IMR-90 (cell line): ENCODE measurements at regions not wholly inside any gene's neighbourhood (a gene's known extent, or its start where the extent isn't known, plus 50 kb on each side); places are given as distances from the start of the nearest gene placed in this dataset.

ENCODE experiments used
- ATAC-seq: fragments of 200-7000 bp; cut with Tn5 transposase; 2 replicates; pipeline ENCODE4 v1.9.1; 2020; ENCODE audit warnings: low read depth, mild to moderate bottlenecking, moderate library complexity
- BruUV-seq: library from RNA; stranded (reverse); fragments of 400-500 nt; replicated peaks from 2 replicates; lab custom pipeline; 2021; lab: Mats Ljungman, UMichigan
- CTCF ChIA-PET: fragments of 300-600 bp; formaldehyde crosslinking; extraction: SDS; loops from one replicate; lab custom pipeline; 2021; ENCODE audit warnings: antibody characterized with exemption; lab: Yijun Ruan, JAX
- POLR2A ChIA-PET: fragments of 300-600 bp; sonication (Branson Sonifier 250); formaldehyde crosslinking; loops from one replicate; lab custom pipeline; 2022; ENCODE audit warnings: antibody characterized with exemption; ENCODE audit not compliant: unreplicated experiment; lab: Charles Lee
- DNase-seq: peaks from one replicate; pipeline ENCODE4 v3.0.0; 2013
- H2AFZ ChIP-seq: replicated peaks from 2 replicates; pipeline ENCODE3; 2013; ENCODE audit warnings: low read length, mild to moderate bottlenecking; ENCODE audit not compliant: poor library complexity
- H2AK5ac ChIP-seq: 2 replicates; pipeline ENCODE4 v1.6.1; 2013; ENCODE audit warnings: low read depth, low read length, inconsistent platforms
- H2AK9ac ChIP-seq: replicated peaks from 2 replicates; pipeline ENCODE3; 2013; ENCODE audit warnings: mild to moderate bottlenecking, low read depth, low read length, moderate library complexity; ENCODE audit not compliant: poor library complexity
- H2BK120ac ChIP-seq: 2 replicates; pipeline ENCODE4 v1.6.1; 2013; ENCODE audit warnings: low read depth, low read length, inconsistent platforms
- H2BK15ac ChIP-seq: 3 replicates; pipeline ENCODE4 v1.6.1; 2013; ENCODE audit warnings: low read depth, low read length, inconsistent platforms
- H2BK20ac ChIP-seq: 2 replicates; pipeline ENCODE4 v1.6.1; 2013; ENCODE audit warnings: low read depth, mild to moderate bottlenecking, inconsistent platforms, low read length, moderate library complexity
- H2BK5ac ChIP-seq: 2 replicates; pipeline ENCODE4 v1.6.1; 2013; ENCODE audit warnings: mild to moderate bottlenecking, low read depth, low read length, inconsistent platforms; ENCODE audit not compliant: poor library complexity, severe bottlenecking
- H3K14ac ChIP-seq: replicated peaks from 2 replicates; pipeline ENCODE4 v1.6.1; 2013; ENCODE audit warnings: low read depth, low read length, inconsistent platforms
- H3K18ac ChIP-seq: 2 replicates; pipeline ENCODE4 v1.6.1; 2013; ENCODE audit warnings: low read depth, low read length, control low read depth
- H3K23ac ChIP-seq: 2 replicates; pipeline ENCODE4 v1.6.1; 2013; ENCODE audit warnings: low read depth, low read length, inconsistent platforms
- H3K27ac ChIP-seq: 2 replicates; pipeline ENCODE4 v1.5.1; 2013; ENCODE audit warnings: mild to moderate bottlenecking, control low read depth, low read length; ENCODE audit not compliant: insufficient read depth
- H3K27me3 ChIP-seq: 2 replicates; pipeline ENCODE4 v1.6.1; 2013; ENCODE audit warnings: low read length; ENCODE audit not compliant: control insufficient read depth, insufficient read depth
- H3K36me3 ChIP-seq: 2 replicates; pipeline ENCODE4 v1.6.1; 2013; ENCODE audit warnings: low read length, mixed read lengths; ENCODE audit not compliant: control insufficient read depth, insufficient read depth
- H3K4ac ChIP-seq: 2 replicates; pipeline ENCODE4 v1.6.1; 2013; ENCODE audit warnings: low read depth, low read length, inconsistent platforms
- H3K4me1 ChIP-seq: 2 replicates; pipeline ENCODE4 v1.6.1; 2013; ENCODE audit warnings: low read length, mixed read lengths; ENCODE audit not compliant: control insufficient read depth, insufficient read depth
- H3K4me2 ChIP-seq: 2 replicates; pipeline ENCODE4 v1.6.1; 2013; ENCODE audit warnings: low read depth, mild to moderate bottlenecking, control low read depth, low read length, moderate library complexity
- H3K4me3 ChIP-seq: 2 replicates; pipeline ENCODE4 v1.5.1; 2013; ENCODE audit warnings: low read depth, mild to moderate bottlenecking, control low read depth, low read length, moderate library complexity; ENCODE audit not compliant: insufficient read depth
- H3K56ac ChIP-seq: 2 replicates; pipeline ENCODE4 v1.6.1; 2013; ENCODE audit warnings: low read length, inconsistent platforms; ENCODE audit not compliant: insufficient read depth; ENCODE audit errors: extremely low read depth
- H3K79me1 ChIP-seq, 2 experiments: 2 replicates each; pipeline ENCODE4 v1.6.1; 2013; ENCODE audit warnings: low read length in 2 of 2, inconsistent platforms in 1 of 2, low read depth in 1 of 2
- H3K9ac ChIP-seq: 2 replicates; pipeline ENCODE4 v1.6.1; 2013; ENCODE audit warnings: low read depth, low read length, control low read depth
- H3K9me1 ChIP-seq: 2 replicates; pipeline ENCODE4 v1.6.1; 2013; ENCODE audit warnings: low read length, inconsistent platforms; ENCODE audit not compliant: insufficient read depth
- H3K9me3 ChIP-seq: 2 replicates; pipeline ENCODE4 v1.6.1; 2013; ENCODE audit warnings: low read length; ENCODE audit not compliant: control insufficient read depth, insufficient read depth
- H4K20me1 ChIP-seq: 2 replicates; pipeline ENCODE4 v1.6.1; 2013; ENCODE audit warnings: low read length, inconsistent platforms; ENCODE audit not compliant: insufficient read depth
- H4K5ac ChIP-seq: 2 replicates; pipeline ENCODE4 v1.6.1; 2013; ENCODE audit warnings: mild to moderate bottlenecking, low read depth, low read length, control low read depth
- H4K8ac ChIP-seq, 2 experiments: 2 replicates each; pipeline ENCODE4 v1.6.1; 2013; ENCODE audit warnings: low read depth in 2 of 2, low read length in 2 of 2, control low read depth in 1 of 2, inconsistent platforms in 1 of 2
- H4K91ac ChIP-seq: 2 replicates; pipeline ENCODE4 v1.6.1; 2013; ENCODE audit warnings: low read depth, low read length, inconsistent platforms; ENCODE audit not compliant: insufficient read depth
- BHLHE40 ChIP-seq: fragments of 150-350 bp; IDR thresholded peaks from 2 replicates; pipeline ENCODE4 v1.6.1; 2016; ENCODE audit warnings: mild to moderate bottlenecking, low read depth, low read length
- CEBPB ChIP-seq: IDR thresholded peaks from 2 replicates; pipeline ENCODE4 v1.6.1; 2012; ENCODE audit warnings: low read depth, low read length, improper control_type of control experiment
- CHD1 ChIP-seq: IDR thresholded peaks from 2 replicates; pipeline ENCODE4 v1.6.1; 2012; ENCODE audit warnings: low read depth, low read length, improper control_type of control experiment
- FOS ChIP-seq: fragments of 150-350 bp; IDR thresholded peaks from 2 replicates; pipeline ENCODE4 v1.6.1; 2016; ENCODE audit warnings: low read depth, low read length
- MAFK ChIP-seq: IDR thresholded peaks from 2 replicates; pipeline ENCODE4 v1.6.1; 2012; ENCODE audit warnings: low read depth, low read length, improper control_type of control experiment
- MAZ ChIP-seq: IDR thresholded peaks from 2 replicates; pipeline ENCODE4 v1.6.1; 2012; ENCODE audit warnings: low read depth, mild to moderate bottlenecking, low read length, improper control_type of control experiment, moderate library complexity, borderline replicate concordance
- MXI1 ChIP-seq: IDR thresholded peaks from 2 replicates; pipeline ENCODE4 v1.6.1; 2012; ENCODE audit warnings: low read depth, mild to moderate bottlenecking, low read length, moderate library complexity, borderline replicate concordance
- NFE2L2 ChIP-seq: fragments of 150-350 bp; IDR thresholded peaks from 2 replicates; pipeline ENCODE4 v1.6.1; 2016; ENCODE audit warnings: low read depth, mild to moderate bottlenecking, low read length
- POLR2A ChIP-seq: IDR thresholded peaks from 2 replicates; pipeline ENCODE4 v1.6.1; 2012; ENCODE audit warnings: mild to moderate bottlenecking, low read depth, low read length
- RAD21 ChIP-seq: IDR thresholded peaks from 2 replicates; pipeline ENCODE4 v1.6.1; 2012; ENCODE audit warnings: low read length, improper control_type of control experiment
- RCOR1 ChIP-seq: IDR thresholded peaks from 2 replicates; pipeline ENCODE4 v1.6.1; 2012; ENCODE audit warnings: mild to moderate bottlenecking, low read length, improper control_type of control experiment; ENCODE audit not compliant: insufficient replicate concordance
- RFX5 ChIP-seq: IDR thresholded peaks from 2 replicates; pipeline ENCODE4 v1.8.0; 2012; ENCODE audit warnings: low read depth, mild to moderate bottlenecking, low read length, moderate library complexity
- SMC3 ChIP-seq: fragments of 150-350 bp; IDR thresholded peaks from 2 replicates; pipeline ENCODE4 v1.6.1; 2016; ENCODE audit warnings: low read depth, mild to moderate bottlenecking, antibody characterized with exemption, low read length, moderate library complexity
- WGBS, 2 experiments: methylation state at CpG; one replicate each; pipeline versions ENCODE4 v1.1.5 to v1.1.7; 2013; ENCODE audit warnings: missing lambda C conversion rate in 2 of 2; ENCODE audit not compliant: insufficient read length in 1 of 2; ENCODE audit errors: extremely low coverage in 2 of 2; 5-methylcytosine and 5-hydroxymethylcytosine counted together
- dilution Hi-C: fragments of 300-500 bp; cut with HindIII; formaldehyde crosslinking; loops from one replicate; pipeline ENCODE4 v1.14.3; 2018; ENCODE audit warnings: low sequenced_read_pairs; ENCODE audit not compliant: unreplicated experiment
- in situ Hi-C: fragments of 300-500 bp; cut with MboI; formaldehyde crosslinking; loops from 3 replicates; pipeline ENCODE4 v1.14.3; 2019; ENCODE audit warnings: low sequenced_read_pairs, inconsistent platforms, mixed read lengths
- intact Hi-C: fragments of 100-400 bp; cut with micrococcal nuclease; formaldehyde crosslinking; loops from 2 replicates; pipeline ENCODE4 v1.10.0; 2022
- TF ChIP-seq, protein P1 (sequence below): fragments of 150-350 bp; IDR thresholded peaks from 2 replicates; pipeline ENCODE4 v1.6.1; 2017; ENCODE audit warnings: mild to moderate bottlenecking, antibody characterized with exemption, low read length, low read depth
- TF ChIP-seq, protein P2 (sequence below): fragments of 150-350 bp; IDR thresholded peaks from 2 replicates; pipeline ENCODE4 v1.6.1; 2016; ENCODE audit warnings: low read depth, mild to moderate bottlenecking, low read length, moderate library complexity, borderline replicate concordance
- TF ChIP-seq, protein P3 (sequence below): conservative IDR thresholded peaks from 2 replicates; pipeline ENCODE4 v1.5.1; 2012; ENCODE audit warnings: mild to moderate bottlenecking, low read depth, low read length, improper control_type of control experiment

DNA sequence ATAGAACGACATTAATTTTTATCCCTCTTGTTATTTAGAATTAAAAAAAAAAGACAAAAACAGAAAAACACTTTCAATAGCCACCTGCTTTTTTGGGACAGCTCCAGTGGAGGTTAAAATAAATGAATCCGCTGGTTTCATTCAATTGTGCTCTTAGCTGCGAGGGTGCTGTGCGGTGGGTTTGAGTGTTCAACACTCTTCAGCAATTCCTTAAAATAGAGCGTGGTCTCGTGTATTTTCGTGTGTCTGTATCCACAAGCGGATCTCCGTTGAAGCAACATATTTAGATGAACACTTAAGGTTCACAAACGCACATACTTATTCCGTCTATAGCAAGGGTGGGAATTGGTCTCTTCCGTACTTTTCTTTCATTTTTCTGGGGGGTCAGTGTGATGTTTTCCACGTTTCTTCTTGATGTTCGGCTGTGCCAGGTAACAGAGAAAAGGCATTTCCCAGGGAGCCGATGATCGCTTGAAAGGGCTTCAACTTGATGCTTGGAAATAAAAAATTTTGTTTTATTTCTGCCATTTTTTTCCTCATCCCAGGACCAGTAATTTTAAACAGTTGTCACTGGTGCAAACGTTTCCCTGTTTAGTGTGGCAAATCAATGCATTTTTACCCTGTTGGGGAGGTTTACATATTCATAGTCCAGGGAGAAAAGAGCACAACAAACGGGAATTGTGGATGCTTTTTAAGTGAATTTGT is 297.9 kb downstream of the IRF8 start:
- no peak overlapping the region for H3K14ac ChIP-seq
- ChIA-PET CTCF (interaction anchor here (0.6 kb wide), 1 partner anchor 101 kb away, joined by 3 read pairs; no protein-coding TSS in a partner anchor), POLR2A (no interaction called here)
- H2AFZ ChIP-seq = no peak overlapping the region
- no peak overlapping the region for H3K9ac ChIP-seq
- peaks cover 21% of the 10 kb centered on the region for H3K4me1 ChIP-seq
- H3K18ac ChIP-seq = no peak overlapping the region
- no peak overlapping the region for H4K8ac ChIP-seq
- ATAC-seq (no peak), DNase-seq (no peak)
- intact Hi-C loops (no loop called here), dilution Hi-C loops (no loop called here), in situ Hi-C loops (no loop called here)
- H3K36me3 ChIP-seq = no peaks in the 10 kb centered on the region
- H2BK120ac ChIP-seq = no peak overlapping the region
- no peaks in the 10 kb centered on the region for H4K20me1 ChIP-seq
- H2AK9ac ChIP-seq = no peak overlapping the region
- H3K4me2 ChIP-seq = no peak overlapping the region
- no peaks in the 10 kb centered on the region for H3K27me3 ChIP-seq
- H3K4ac ChIP-seq = no peak overlapping the region
- peaks cover 0 to 3% of the 10 kb centered on the region in 2 experiments; a peak in 1 of 4 replicates for H3K79me1 ChIP-seq
- H3K23ac ChIP-seq = no peak overlapping the region
- H2BK5ac ChIP-seq = no peak overlapping the region
- H3K56ac ChIP-seq = no peak overlapping the region
- H2BK15ac ChIP-seq = no peak overlapping the region
- TF ChIP-seq MAZ (no peak), RCOR1 (no peak), MXI1 (no peak), RAD21 (no peak), NFE2L2 (no peak), BHLHE40 (no peak), CHD1 (no peak), FOS (no peak), RFX5 (no peak), SMC3 (no peak), CEBPB (no peak), MAFK (no peak), POLR2A (no peak)
- TF ChIP-seq, protein P1, sequence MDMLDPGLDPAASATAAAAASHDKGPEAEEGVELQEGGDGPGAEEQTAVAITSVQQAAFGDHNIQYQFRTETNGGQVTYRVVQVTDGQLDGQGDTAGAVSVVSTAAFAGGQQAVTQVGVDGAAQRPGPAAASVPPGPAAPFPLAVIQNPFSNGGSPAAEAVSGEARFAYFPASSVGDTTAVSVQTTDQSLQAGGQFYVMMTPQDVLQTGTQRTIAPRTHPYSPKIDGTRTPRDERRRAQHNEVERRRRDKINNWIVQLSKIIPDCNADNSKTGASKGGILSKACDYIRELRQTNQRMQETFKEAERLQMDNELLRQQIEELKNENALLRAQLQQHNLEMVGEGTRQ = no peak
- TF ChIP-seq, protein P2, sequence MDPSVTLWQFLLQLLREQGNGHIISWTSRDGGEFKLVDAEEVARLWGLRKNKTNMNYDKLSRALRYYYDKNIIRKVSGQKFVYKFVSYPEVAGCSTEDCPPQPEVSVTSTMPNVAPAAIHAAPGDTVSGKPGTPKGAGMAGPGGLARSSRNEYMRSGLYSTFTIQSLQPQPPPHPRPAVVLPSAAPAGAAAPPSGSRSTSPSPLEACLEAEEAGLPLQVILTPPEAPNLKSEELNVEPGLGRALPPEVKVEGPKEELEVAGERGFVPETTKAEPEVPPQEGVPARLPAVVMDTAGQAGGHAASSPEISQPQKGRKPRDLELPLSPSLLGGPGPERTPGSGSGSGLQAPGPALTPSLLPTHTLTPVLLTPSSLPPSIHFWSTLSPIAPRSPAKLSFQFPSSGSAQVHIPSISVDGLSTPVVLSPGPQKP = no peak
- TF ChIP-seq, protein P3, sequence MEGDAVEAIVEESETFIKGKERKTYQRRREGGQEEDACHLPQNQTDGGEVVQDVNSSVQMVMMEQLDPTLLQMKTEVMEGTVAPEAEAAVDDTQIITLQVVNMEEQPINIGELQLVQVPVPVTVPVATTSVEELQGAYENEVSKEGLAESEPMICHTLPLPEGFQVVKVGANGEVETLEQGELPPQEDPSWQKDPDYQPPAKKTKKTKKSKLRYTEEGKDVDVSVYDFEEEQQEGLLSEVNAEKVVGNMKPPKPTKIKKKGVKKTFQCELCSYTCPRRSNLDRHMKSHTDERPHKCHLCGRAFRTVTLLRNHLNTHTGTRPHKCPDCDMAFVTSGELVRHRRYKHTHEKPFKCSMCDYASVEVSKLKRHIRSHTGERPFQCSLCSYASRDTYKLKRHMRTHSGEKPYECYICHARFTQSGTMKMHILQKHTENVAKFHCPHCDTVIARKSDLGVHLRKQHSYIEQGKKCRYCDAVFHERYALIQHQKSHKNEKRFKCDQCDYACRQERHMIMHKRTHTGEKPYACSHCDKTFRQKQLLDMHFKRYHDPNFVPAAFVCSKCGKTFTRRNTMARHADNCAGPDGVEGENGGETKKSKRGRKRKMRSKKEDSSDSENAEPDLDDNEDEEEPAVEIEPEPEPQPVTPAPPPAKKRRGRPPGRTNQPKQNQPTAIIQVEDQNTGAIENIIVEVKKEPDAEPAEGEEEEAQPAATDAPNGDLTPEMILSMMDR = no peak
- H3K9me1 ChIP-seq = no peaks in the 10 kb centered on the region
- BruUV-seq = no TSS peak
- no peak overlapping the region for H2AK5ac ChIP-seq
- WGBS, 2 experiments = 100% methylated on average over 4 of the region's 18 CpGs; no CpG with 5 or more reads in 1 of the 2 experiments
- no peak overlapping the region for H2BK20ac ChIP-seq
- no peak overlapping the region for H4K5ac ChIP-seq
- no peaks in the 10 kb centered on the region for H3K9me3 ChIP-seq
- H3K4me3 ChIP-seq = no peak overlapping the region
- no peak overlapping the region for H4K91ac ChIP-seq
- no peak overlapping the region for H3K27ac ChIP-seq
